ENCODE measurements at regions not wholly inside any gene's neighbourhood (a gene's known extent, or its start where the extent isn't known, plus 50 kb on each side); places are given as distances from the start of the nearest gene placed in this dataset.

- no peak for TF ChIP-seq CTCF (IDR thresholded peaks at IDR 0.05; ENCODE audit: low read depth, low read length, missing control alignments)
- DNase-seq (ENCODE audit: extremely low read depth, low read depth): no peak
- H3K4me3 ChIP-seq (replicated peaks; ENCODE audit: low read depth, low read length): no peak overlapping the region
Observed at GRCh38 chr10:106498675-106499074, 665.8 kb downstream of the SORCS1 start.

GRCh38 chr10:106495931-106496330 is 668.6 kb downstream of the SORCS1 start:
- DNase-seq (ENCODE audit: extremely low read depth, low read depth): no peak
- no peak for TF ChIP-seq CTCF (IDR thresholded peaks at IDR 0.05; ENCODE audit: low read depth, low read length, missing control alignments)
- no peak overlapping the region for H3K4me3 ChIP-seq (replicated peaks; ENCODE audit: low read depth, low read length)

- no peak for DNase-seq (ENCODE audit: extremely low read depth, low read depth)
- H3K4me3 ChIP-seq (replicated peaks; ENCODE audit: low read depth, low read length): no peak overlapping the region
- TF ChIP-seq CTCF (IDR thresholded peaks at IDR 0.05; ENCODE audit: low read depth, low read length, missing control alignments): no peak
Observed at GRCh38 chr10:106493751-106494150, 670.8 kb downstream of the SORCS1 start.

GRCh38 chr10:106493226-106493625 is 671.3 kb downstream of the SORCS1 start:
- no peak for DNase-seq (ENCODE audit: extremely low read depth, low read depth)
- no peak overlapping the region for H3K4me3 ChIP-seq (replicated peaks; ENCODE audit: low read depth, low read length)
- no peak for TF ChIP-seq CTCF (IDR thresholded peaks at IDR 0.05; ENCODE audit: low read depth, low read length, missing control alignments)

GRCh38 chr10:106487726-106488125 is 676.8 kb downstream of the SORCS1 start:
- no peak for TF ChIP-seq CTCF (IDR thresholded peaks at IDR 0.05; ENCODE audit: low read depth, low read length, missing control alignments)
- no peak overlapping the region for H3K4me3 ChIP-seq (replicated peaks; ENCODE audit: low read depth, low read length)
- no peak for DNase-seq (ENCODE audit: extremely low read depth, low read depth)

- no peak overlapping the region for H3K4me3 ChIP-seq (replicated peaks; ENCODE audit: low read depth, low read length)
- TF ChIP-seq CTCF (IDR thresholded peaks at IDR 0.05; ENCODE audit: low read depth, low read length, missing control alignments): no peak
- DNase-seq (ENCODE audit: extremely low read depth, low read depth): no peak
Observed at GRCh38 chr10:106481598-106482275, 682.8 kb downstream of the SORCS1 start.

GRCh38 chr10:106479636-106480035 is 684.9 kb downstream of the SORCS1 start:
- H3K4me3 ChIP-seq (replicated peaks; ENCODE audit: low read depth, low read length): no peak overlapping the region
- TF ChIP-seq CTCF (IDR thresholded peaks at IDR 0.05; ENCODE audit: low read depth, low read length, missing control alignments): no peak
- no peak for DNase-seq (ENCODE audit: extremely low read depth, low read depth)

All from HFF-Myc (cell line).